Stimulated activated CD8-positive, alpha-beta memory T cell treated with anti-CD3 and anti-CD28 coated beads, Interleukin-15, amount 100 ng/mL, for 4 hours (primary cell): ENCODE measurements at regions not wholly inside any gene's neighbourhood (a gene's known extent, or its start where the extent isn't known, plus 50 kb on each side); places are given as distances from the start of the nearest gene placed in this dataset.
"Not testable (repeated sequence)": the region's sequence is repeated elsewhere in the genome, so short reads cannot be mapped to it uniquely, and the experiment has no call there.

ENCODE experiments used
- DNase-seq, 2 donors: peaks; one replicate each; pipeline ENCODE4 v3.0.0-alpha.2; 2020; ENCODE audit warnings: low read depth in 2 of 2

- not testable (repeated sequence) for DNase-seq
These were observed 189.9 kb downstream of the TTC6 start for GRCh38 chr14:37785298-37785697.

DNA sequence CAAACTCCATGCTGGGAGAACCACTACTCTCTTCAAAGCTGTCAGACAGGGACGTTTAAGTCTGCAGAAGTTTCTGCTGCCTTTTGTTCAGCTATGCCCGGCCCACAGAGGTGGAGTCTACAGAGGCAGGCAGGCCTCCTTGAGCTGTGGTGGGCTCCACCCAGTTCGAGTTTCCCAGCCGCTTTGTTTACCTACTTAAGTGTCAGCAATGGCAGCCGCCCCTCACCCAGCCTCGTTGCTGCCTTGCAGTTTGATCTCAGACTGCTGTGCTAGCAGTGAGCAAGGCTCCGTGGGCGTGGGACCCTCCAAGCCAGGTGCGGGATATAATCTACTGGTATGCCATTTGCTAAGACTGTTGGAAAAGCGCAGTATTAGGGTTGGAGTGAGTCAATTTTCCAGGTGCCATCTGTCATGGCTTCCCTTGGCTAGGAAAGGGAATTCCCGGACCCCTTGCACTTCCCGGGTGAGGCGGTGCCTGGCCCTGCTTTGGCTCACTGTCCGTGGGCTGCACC lies 190.7 kb downstream of the TTC6 start:
- DNase-seq, result not testable (repeated sequence)

DNA sequence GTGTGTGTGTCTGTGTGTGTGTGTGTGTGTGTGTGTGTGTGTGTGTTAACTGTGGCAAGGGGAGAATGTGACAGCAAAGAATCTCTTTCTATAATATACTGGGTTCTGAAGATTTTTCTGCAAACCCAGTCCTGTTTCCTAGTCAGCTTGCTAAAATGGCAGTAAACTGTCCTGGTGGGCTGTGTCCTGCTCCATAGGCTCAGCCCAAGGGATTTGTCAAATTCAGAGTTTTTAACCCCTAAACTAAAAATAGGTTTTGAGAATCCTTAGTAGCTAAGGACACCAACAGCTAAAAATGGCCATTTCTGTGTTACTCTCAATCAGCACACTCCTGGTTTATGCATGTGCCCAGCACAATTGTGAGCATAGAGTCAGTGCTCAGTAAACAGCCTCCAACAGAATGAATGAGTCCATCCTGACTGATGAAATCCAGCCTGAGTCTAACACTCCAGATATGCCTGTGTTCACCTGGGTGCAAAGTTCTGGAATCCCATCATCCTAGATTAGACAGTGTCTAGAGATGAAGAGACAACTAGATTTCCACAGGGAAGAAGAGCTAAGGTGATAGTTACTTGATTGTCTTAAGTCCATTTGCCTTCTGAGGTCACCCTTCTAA lies 192.6 kb downstream of the TTC6 start:
- DNase-seq, result no peak

- no peak for DNase-seq
These were observed 196.1 kb downstream of the TTC6 start for GRCh38 chr14:37791384-37792036.

GRCh38 chr14:37792124-37792523 lies 196.7 kb downstream of the TTC6 start:
- no peak for DNase-seq

GRCh38 chr14:37796703-37797416 lies 201.4 kb downstream of the TTC6 start:
- DNase-seq, result no peak

GRCh38 chr14:37797675-37798074 lies 202.2 kb downstream of the TTC6 start:
- no peak for DNase-seq

DNA sequence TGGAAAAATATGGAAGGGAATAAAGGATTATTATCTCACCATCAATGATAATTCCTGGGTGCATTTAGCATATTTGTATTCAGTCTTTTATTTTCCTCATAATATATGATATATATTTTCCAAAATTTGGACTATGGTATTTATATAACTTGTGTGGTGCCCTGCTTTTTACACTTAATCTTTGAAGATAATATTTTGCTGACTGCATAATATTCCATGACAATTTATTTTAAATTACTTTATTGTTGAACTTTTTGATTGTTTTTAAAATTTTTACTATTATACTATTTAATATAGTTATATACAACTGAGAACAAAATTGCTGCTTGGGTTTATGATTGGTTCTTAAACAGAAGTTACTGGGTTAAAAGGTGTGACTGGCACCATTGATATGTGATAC lies 212.3 kb downstream of the TTC6 start:
- no peak for DNase-seq

DNA sequence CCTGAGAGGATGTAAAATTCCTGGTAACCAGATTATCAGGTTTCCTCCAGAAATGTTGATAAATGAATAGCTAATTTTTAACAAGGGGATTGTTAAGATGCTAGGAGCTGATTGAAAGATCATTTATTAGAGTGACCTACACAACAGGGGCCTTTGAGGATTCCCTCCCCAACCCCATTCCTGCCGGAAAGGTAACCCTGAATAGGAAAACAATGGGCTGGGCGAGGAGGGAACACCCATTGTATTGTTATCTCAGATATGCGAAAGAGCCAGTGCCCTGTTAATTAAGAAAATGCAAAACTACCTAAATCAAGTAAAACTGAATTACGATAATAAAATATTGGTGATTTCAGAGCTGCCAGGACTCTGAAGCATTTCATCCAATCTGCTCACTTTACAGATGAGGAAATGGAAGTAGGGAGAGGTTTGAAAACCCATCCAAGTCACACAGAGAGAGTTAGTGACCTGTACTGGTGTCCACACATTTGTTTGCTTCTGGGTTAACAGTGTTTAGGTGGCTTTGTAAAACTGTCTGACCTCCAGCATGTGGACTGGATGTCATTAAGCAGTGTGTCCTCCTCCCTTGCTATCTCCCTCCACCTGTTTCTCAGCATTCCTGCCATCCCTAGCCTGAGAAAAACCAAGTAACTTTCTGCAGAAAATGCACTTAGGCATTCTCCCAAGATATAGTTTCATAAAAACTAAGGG lies 214.8 kb downstream of the TTC6 start:
- DNase-seq, result no peak

GRCh38 chr14:37813732-37814131 lies 218.3 kb downstream of the TTC6 start:
- no peak for DNase-seq

GRCh38 chr14:37816135-37816534 lies 220.7 kb downstream of the TTC6 start:
- no peak for DNase-seq

GRCh38 chr14:37816743-37817295 lies 221.4 kb downstream of the TTC6 start:
- no peak for DNase-seq

DNA sequence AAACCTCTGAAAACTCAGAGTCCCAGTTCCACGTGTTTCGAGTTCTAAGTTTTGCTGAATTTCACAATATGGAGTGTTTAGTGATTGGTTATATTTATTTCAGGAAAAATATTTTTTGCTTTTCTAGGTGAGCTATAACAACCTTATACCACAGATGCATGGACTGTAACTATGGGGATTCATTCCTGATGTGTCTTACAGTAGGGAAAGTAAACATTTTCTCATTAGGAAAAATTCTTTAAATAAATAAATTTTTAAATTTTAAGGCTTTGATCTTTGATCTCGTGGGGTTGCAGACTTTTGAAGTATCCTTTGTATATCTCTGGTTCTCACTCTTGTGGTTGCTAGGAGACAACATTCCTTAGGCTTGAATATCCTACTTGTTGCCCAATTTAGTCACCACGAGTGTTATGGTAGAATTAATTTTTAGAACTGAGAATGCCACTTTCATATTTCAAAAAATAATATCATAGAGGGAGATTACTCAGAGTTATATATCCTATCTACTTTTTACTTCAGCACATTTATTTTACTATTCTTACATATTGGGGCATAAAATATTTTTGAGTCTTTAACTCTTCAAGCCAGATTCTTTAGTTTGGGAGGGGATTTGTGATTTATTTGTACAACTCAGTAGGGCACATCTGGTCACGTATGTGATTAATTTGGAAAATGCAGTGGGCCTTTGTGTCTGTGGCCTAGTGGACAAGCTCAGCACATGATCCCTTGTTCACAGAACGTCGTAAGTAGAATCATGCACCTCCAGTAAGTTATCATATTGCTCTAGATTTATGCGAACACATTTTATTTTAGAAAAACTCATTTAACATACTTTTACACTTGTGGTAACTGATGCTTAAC lies 224.0 kb downstream of the TTC6 start:
- DNase-seq, result no peak

- not testable (repeated sequence) for DNase-seq
These were observed 225.4 kb downstream of the TTC6 start for GRCh38 chr14:37820810-37821209.

- DNase-seq, result no peak
These were observed 229.7 kb downstream of the TTC6 start for GRCh38 chr14:37824939-37825712.

GRCh38 chr14:37826869-37827268 lies 231.4 kb downstream of the TTC6 start:
- no peak for DNase-seq

DNA sequence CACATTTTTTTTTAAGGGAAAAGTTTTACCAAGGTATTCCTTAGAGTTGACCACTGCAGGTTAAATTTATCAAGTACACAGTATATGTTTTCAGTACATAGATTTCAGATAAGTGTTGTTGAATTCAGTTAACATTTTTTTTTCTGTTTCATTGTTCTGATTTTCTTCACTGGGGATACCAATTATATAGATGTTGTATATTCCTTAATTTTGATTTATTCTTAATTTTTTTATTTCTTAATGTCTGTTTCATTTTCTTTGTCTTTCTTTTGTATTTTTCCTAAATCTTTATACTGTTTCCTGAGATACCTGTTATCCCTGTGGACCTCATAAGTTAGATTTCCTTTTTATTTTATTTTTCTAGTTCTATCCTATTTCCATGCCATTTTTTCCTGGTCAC lies 234.8 kb downstream of the TTC6 start:
- no peak for DNase-seq

GRCh38 chr14:37834275-37834674 lies 238.8 kb downstream of the TTC6 start:
- DNase-seq, result no peak

DNA sequence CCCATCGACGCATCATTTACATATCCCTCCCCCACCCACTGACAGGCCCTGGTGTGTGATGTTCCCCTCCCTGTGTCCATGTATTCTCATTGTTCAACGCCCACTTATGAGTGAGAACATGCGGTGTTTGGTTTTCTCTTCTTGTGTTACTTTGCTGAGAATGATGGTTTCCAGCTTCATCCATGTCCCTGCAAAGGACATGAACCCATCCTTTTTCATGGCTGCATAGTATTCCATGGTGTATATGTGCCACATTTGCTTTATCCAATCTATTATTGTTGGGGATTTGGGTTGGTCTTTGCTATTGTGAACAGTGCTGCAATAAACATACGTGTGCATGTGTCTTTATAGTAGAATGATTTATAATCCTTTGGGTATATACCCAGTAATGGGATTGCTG lies 243.3 kb downstream of the TTC6 start:
- DNase-seq, result not testable (repeated sequence)

DNA sequence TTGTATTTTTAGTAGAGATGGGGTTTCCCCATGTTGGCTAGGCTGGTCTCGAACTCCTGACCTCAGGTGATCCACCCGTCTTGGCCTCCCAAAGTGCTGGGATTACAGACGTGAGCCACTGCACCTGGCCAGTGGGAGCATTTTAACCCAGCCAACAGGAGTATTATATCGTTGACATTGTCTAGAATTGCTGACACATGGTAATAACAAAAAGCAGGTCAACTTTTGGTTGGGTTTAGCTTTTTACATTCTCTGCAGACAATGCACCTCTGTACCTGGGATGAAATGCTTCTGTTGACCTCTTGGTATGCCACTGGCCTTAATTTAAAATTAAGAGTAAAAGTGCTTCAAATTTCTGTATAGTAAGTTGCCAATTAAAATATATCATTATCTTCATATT lies 245.6 kb downstream of the TTC6 start:
- DNase-seq, result not testable (repeated sequence)
